ENCODE measurements at regions not wholly inside any gene's neighbourhood (a gene's known extent, or its start where the extent isn't known, plus 50 kb on each side); places are given as distances from the start of the nearest gene placed in this dataset.
"Not testable (repeated sequence)": the region's sequence is repeated elsewhere in the genome, so short reads cannot be mapped to it uniquely, and the experiment has no call there.

DNA sequence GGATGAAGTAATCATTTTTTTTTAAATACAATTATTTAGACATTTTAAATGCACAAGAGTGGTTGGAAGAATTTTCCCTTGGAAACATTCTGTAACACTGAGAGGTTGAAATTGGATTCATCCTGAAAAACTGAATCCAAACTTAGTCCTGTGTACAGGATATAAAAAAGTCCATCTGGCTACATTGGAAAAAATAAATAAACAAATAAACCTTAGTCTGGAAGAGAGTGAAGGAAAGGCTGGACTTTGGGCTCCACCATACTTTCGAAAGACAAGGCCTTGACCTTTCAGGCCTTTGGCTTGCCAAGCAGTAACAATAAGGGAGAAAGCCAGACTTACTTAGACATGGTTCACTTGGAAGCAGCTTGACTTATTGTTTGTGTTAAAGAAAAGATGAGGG, 664.3 kb downstream of the TENT5A start:
- no peak for DNase-seq

DNA sequence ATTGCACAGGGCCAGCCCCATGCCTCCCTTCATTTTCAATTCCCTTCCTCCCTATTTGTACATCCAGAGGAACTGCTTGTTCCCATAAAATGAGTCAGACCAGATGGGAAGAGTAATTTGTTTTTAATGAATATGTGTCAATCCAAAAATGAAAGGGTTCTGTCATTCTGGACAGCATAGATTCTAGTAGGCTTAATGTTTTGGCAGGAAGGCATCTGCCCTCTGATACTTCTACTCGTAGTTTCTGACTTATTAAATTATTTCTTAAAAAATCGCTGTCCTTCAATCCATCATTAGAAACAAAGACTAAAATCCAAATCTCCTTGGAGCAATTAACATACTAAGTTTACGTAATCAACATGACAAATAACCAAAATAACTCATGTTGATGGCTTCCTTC, 665.5 kb downstream of the TENT5A start:
- no peak for DNase-seq

- DNase-seq, result no peak
Observed at GRCh38 chr6:81085431-81085790, 667.1 kb downstream of the TENT5A start.

DNA sequence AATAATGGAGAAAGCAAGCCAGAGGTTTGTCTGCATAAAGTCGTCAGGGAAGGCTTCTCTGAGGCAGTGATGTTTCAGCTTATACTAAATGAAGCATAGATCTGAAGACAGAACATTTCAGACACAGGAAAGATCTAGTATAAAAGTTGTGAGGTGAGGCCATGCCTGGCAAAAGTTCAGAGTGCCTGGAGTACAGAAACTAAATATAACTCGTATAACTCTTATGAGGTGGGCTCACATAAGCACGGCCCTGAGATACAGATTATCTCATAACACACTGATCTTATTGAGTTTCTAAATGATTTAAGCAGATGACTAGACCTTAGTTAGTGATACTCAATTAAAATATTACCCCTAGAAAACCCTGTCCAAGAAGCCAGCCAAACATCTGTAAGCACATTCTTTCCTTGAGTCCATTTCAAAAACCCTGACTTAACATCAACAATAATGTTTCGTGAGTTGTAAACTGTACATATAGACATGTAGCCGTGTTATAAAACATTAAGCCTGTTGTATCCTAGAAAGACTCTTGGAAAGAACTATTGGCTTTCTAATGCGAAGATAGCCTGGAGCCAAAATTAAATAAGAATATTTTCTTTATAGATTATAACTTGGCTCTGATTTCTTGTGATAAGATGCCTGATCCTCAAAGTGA, 667.6 kb downstream of the TENT5A start:
- no peak for DNase-seq

- DNase-seq, result no peak
Observed at GRCh38 chr6:81075974-81076373, 676.5 kb downstream of the TENT5A start.

DNA sequence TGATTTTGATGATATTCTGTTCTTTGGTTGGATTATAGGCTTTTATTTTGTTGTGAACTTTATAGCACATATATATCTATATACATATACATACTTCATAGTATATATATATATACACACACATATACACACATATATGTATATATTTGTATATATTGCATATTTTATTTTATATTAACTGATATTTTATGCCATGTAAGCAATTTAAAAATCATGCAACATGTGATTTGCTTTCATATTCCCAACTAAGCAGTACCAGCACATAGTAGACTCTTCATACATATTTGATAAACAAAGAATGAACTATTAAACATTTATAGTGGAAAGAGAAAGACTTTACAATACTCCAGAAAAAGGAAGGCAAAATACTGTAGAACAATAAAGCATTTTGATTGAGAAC, 679.2 kb downstream of the TENT5A start:
- DNase-seq, result no peak

DNA sequence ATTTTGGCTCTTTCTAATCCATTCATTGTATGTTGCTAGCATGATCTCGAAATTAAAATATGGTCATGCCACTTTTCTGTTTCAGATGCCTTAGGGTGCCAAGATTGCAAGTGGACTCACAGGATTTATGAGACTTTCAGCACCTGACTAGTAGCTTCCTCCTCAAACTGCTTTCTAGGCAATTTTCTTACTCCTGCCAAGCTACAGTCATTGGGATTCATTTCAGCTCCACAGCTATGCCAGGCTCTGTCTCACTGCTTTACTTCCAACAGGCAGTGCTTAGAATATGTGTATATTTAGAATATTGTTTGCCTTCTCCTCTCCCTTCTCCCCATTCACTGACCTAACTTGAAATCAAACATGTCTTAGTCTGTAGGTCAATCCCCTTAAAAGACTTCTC, 681.4 kb downstream of the TENT5A start:
- no peak for DNase-seq

- no peak for DNase-seq
Observed at GRCh38 chr6:81067057-81067456, 685.4 kb downstream of the TENT5A start.

DNA sequence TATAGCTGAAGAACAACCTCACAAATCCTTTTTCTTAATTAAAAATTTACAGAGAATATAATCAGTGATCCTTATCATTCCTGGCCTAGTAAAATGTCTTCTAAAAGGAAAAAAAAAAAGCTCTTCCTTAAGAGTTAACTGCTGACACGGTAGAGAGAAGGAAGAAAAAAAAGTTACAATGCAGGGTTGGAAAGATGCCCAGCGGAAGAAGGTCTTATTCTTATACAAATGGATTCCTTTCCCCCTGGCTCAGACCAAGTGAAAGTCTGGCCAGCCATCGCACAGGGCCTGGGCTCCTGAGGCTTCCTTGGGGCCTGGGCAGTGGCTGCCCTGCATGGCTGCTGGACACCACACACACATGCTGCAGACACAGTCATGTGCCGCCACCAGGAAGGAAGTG, 688.6 kb downstream of the TENT5A start:
- no peak for DNase-seq

- DNase-seq, result no peak
Observed at GRCh38 chr6:81054036-81054435, 698.4 kb downstream of the TENT5A start.

DNA sequence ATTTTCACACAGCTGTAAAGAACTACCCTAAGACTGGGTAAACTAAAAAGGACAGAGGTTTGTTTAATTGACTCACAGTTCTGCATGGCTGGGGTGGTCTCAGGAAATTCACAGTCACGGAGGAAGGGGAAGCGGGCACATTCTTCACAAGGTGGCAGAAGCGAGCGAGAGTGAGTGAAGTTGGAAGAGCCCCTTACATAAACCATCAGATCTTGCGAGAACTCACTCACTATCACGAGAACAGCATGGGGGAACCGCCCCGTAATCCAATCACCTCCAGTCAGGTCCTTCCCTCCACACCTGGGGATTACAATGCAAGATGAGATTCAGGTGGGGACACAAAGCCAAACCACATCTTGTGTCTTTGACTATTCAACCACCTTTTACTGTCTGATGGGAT, 700.5 kb downstream of the TENT5A start:
- DNase-seq, result no peak

GRCh38 chr6:81049425-81050042, 702.9 kb downstream of the TENT5A start:
- DNase-seq, result no peak

- no peak for DNase-seq
Observed at GRCh38 chr6:81031416-81031815, 721.1 kb downstream of the TENT5A start.

GRCh38 chr6:81026041-81026553, 726.4 kb downstream of the TENT5A start:
- no peak for DNase-seq

DNA sequence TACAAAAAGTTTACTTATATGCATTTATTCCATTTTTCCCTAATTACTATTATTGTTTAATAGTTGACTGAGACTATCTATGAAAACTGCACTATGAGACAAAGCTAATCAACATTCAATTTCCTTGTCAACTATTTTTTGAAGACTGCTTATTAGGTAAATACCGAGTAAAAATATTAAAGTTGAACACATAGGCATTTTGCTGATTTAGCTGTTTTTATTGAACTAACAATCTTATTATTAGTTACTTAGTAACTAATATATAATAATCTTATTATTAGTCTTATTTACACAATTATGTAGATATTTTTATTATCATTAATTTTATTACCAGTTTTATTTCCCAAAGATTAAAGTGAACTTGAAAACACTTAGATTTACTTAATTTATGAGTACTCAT, 728.8 kb downstream of the TENT5A start:
- no peak for DNase-seq

DNA sequence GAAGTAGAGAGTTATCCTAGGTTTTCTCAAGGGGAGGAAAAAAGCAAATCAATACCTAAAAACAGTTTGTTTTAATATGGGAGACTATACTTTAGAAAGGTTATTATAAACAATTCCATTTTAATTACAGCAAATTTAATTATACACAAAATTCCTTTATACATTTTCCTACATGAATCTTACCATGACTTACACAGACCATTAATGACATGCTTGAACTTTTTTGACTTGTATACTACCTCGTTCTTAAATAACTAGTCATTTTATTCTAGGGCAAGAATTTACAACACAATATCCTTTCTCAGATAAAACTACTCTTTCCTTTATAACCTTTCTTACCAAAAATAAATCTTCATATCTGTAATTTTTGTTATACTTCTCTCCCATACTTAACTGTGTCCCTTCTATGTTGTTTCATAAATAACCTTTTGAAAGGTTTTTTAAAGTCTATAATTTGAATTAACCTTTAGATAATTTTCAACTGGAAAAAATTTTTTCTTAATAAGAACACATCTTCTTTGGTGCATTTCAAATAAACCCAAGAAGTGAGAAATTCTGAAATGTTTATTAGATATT, 729.4 kb downstream of the TENT5A start:
- DNase-seq, result no peak

DNA sequence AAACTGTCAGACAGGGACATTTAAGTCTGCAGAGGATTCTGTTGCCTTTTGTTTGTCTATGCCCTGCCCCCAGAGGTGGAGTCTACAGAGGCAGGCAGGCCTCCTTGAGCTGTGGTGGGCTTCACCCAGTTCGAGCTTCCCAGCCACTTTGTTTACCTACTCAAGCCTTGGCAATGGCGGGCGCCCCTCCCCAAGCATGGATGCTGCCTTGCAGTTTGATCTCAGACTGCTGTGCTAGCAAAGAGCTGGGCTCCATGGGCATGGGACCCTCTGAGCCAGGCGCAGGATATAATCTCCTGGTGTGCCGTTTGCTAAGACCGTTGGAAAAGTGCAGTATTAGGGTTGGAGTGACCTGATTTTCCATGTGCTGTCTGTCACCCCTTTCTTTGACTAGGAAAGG, 734.9 kb downstream of the TENT5A start:
- not testable (repeated sequence) for DNase-seq

- no peak for DNase-seq
Observed at GRCh38 chr6:81003894-81004293, 748.6 kb downstream of the TENT5A start.

DNA sequence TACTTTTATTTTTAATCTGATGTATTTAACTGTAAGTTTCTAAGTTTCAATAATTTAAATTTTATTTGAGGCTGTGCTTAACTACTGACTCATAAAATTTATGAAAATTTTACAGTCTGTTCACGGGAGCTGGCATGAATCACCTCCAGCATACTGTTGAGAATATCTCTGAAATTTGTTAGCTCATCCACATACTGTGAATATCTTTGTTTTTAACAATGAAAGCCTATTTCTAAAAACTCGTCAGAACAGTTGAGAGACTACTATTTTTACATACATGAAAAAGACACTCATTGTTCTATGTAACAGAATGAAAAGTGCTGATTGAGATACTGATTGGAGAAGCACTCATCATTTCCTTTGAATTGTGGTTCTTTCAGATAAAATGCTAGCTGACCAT, 749.3 kb downstream of the TENT5A start:
- DNase-seq, result no peak

DNA sequence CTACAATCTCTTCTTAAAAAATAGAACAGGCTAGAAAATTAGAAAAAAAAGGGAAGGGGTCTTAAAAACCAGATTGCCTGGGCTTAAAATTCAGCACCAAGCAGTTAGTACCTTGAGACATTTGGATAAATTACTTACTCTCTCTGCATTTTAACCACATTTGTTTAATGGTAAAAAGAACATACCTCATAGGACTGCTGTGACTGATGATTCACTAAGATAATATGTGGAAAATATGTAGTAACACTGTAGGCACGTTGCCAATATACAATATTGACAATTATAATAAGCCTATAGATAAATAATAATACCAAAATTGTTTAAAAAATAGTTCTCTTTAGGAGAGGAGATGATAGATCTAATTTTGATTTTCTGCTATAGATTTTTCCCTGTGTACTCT, 750.4 kb downstream of the TENT5A start:
- no peak for DNase-seq

GRCh38 chr6:80991316-80991715, 761.2 kb downstream of the TENT5A start:
- no peak for DNase-seq

DNA sequence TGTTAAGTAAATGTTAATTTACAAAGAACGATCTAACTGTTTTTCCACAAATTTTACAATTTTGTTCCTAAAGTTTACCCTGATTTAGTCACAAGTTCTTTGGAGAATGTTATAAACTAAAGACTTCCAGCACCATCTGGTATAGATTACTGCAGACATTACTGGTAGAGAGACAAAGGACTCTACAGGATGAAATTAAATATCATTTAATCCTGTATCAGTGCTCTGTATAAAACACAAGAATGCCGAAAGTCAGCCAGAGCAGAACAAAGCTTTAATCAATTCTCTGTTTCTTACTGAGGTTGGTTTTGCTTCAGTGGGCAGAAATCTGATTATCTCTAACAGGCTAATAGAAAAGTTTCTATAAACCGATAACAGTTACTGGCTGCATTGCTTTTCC, 763.6 kb downstream of the TENT5A start:
- DNase-seq, result no peak

DNA sequence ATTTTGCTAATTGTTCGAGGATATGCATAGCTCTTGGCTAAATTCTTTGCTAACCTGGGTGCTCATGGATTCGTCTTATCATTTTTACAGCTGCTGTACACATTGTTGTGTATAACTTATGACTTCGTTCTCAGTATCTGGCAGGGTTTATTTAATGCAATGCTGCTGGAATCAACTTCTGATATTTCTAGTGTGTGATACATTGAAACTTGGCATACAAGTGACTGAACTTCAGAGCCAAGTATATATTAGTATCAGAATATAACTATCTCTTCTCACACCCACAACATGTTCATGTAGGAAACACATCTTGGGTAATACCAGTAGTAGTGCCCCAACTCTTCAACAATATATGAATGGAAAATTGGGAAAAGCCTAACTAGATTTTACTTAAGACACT, 764.2 kb downstream of the TENT5A start:
- no peak for DNase-seq

GRCh38 chr6:80981226-80981625, 771.3 kb downstream of the TENT5A start:
- not testable (repeated sequence) for DNase-seq

DNA sequence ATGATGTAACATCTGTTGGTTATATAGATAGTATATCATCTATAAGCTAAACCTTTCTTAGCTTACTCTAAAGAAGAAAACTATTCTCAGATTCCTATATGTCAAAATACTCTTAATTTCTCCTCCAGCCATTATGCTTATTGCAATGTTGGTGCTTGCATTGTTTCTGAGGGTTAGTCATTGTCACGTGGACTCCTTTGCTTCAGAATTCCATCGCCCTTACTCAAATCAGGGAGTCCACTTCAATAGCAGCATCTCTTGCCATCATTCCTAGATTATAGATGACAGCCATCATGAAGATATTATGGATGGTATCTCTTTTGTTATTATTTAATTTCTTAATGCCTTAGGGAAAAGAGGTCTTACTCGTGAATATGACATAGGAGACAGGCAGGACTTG, 776.1 kb downstream of the TENT5A start:
- no peak for DNase-seq

Data from inflammatory macrophage treated with lipopolysaccharide for 4 hours (primary cell).